NB4 (cell line): ENCODE measurements at regions not wholly inside any gene's neighbourhood (a gene's known extent, or its start where the extent isn't known, plus 50 kb on each side); places are given as distances from the start of the nearest gene placed in this dataset.

Source experiments
- CTCF ChIP-seq: IDR thresholded peaks from one replicate; pipeline ENCODE4 v1.5.1; 2012; ENCODE audit warnings: low read depth, low read length
- MAX ChIP-seq: IDR thresholded peaks from 2 replicates; pipeline ENCODE4 v1.6.1; 2011; ENCODE audit warnings: low read depth, low read length
- POLR2A ChIP-seq: IDR thresholded peaks from 2 replicates; pipeline ENCODE4 v1.6.1; 2011; ENCODE audit warnings: mild to moderate bottlenecking; ENCODE audit not compliant: insufficient read length; ENCODE audit errors: extremely low read depth

GRCh38 chr1:238241607-238242006 is 350.9 kb upstream of the ZP4 start:
- TF ChIP-seq CTCF (no peak), MAX (no peak), POLR2A (no peak)
